ENCODE measurements at regions not wholly inside any gene's neighbourhood (a gene's known extent, or its start where the extent isn't known, plus 50 kb on each side); places are given as distances from the start of the nearest gene placed in this dataset.

- Mint-ChIP-seq H3K4me1 (no peaks in the 10 kb centered on the region), H3K27ac (no peak overlapping the region), H3K27me3 (ENCODE audit: insufficient read depth) (no peaks in the 10 kb centered on the region), H3K4me3 (no peak overlapping the region), H3K9me3 (peaks cover 3% of the 10 kb centered on the region), H3K36me3 (ENCODE audit: low read depth) (no peaks in the 10 kb centered on the region)
- no peaks in the 10 kb centered on the region for H3K4me1 ChIP-seq (ENCODE audit: control insufficient read depth, insufficient read depth, low read length)
- DNase-seq, result no peak
- H3K9me3 ChIP-seq (ENCODE audit: control insufficient read depth, low read length), result peaks cover 2% of the 10 kb centered on the region
- no peaks in the 10 kb centered on the region for H3K27me3 ChIP-seq (ENCODE audit: control insufficient read depth, insufficient read depth, low read length, poor library complexity, severe bottlenecking)
- 92 to 100% methylated on average over 1 to 5 of the region's 5 CpGs for WGBS, 2 experiments (ENCODE audit: insufficient coverage in 1 of 2, insufficient read length in 1 of 2)
- TF ChIP-seq, protein P1, sequence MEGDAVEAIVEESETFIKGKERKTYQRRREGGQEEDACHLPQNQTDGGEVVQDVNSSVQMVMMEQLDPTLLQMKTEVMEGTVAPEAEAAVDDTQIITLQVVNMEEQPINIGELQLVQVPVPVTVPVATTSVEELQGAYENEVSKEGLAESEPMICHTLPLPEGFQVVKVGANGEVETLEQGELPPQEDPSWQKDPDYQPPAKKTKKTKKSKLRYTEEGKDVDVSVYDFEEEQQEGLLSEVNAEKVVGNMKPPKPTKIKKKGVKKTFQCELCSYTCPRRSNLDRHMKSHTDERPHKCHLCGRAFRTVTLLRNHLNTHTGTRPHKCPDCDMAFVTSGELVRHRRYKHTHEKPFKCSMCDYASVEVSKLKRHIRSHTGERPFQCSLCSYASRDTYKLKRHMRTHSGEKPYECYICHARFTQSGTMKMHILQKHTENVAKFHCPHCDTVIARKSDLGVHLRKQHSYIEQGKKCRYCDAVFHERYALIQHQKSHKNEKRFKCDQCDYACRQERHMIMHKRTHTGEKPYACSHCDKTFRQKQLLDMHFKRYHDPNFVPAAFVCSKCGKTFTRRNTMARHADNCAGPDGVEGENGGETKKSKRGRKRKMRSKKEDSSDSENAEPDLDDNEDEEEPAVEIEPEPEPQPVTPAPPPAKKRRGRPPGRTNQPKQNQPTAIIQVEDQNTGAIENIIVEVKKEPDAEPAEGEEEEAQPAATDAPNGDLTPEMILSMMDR (conservative IDR thresholded peaks at IDR 0.05), result no peak
- H3K27ac ChIP-seq (ENCODE audit: low read depth, low read length), result no peak overlapping the region
- no peak overlapping the region for H3K9ac ChIP-seq (ENCODE audit: extremely low read depth, low read length, poor library complexity, severe bottlenecking)
- H3K4me3 ChIP-seq (ENCODE audit: low read length), result no peak overlapping the region
- no peaks in the 10 kb centered on the region for H3K36me3 ChIP-seq (ENCODE audit: control insufficient read depth, insufficient read depth, low read length)
These were observed 306.6 kb downstream of the SPATA31D1 start for GRCh38 chr9:82295181-82295580.

DNA sequence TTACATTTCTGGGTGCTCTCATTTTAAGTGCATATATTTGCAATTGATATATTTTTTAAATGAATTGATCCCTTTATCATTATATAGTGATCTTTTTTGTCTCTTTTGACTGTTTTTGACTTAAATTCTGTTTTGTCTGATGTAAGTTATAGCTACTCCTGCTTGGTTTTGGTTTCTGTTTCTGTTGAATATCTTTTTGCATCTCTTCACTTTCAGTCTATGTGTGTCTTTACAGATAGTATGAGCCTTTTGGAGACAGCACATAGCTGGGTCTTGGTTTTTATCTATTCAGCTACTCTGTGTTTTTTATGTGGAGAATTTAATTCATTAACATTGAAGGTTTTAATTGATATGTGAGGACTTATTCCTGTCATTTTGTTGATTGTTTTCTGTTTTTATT lies 311.3 kb downstream of the SPATA31D1 start:
- Histone ChIP-seq H3K27me3 (ENCODE audit: control insufficient read depth, insufficient read depth, low read length, poor library complexity, severe bottlenecking) (no peaks in the 10 kb centered on the region), H3K27ac (ENCODE audit: low read depth, low read length) (no peak overlapping the region), H3K4me1 (ENCODE audit: control insufficient read depth, insufficient read depth, low read length) (no peaks in the 10 kb centered on the region), H3K9ac (ENCODE audit: extremely low read depth, low read length, poor library complexity, severe bottlenecking) (no peak overlapping the region), H3K9me3 (ENCODE audit: control insufficient read depth, low read length) (peaks cover 11% of the 10 kb centered on the region), H3K36me3 (ENCODE audit: control insufficient read depth, insufficient read depth, low read length) (no peaks in the 10 kb centered on the region), H3K4me3 (ENCODE audit: low read length) (no peak overlapping the region)
- no peak overlapping the region for H3K27ac Mint-ChIP-seq
- TF ChIP-seq, protein P1 (conservative IDR thresholded peaks at IDR 0.05), result no peak
- no peaks in the 10 kb centered on the region for H3K9me3 Mint-ChIP-seq
- no peaks in the 10 kb centered on the region for H3K27me3 Mint-ChIP-seq (ENCODE audit: insufficient read depth)
- DNase-seq, result no peak
- no peaks in the 10 kb centered on the region for H3K36me3 Mint-ChIP-seq (ENCODE audit: low read depth)
- H3K4me1 Mint-ChIP-seq, result no peaks in the 10 kb centered on the region
- no peak overlapping the region for H3K4me3 Mint-ChIP-seq

GRCh38 chr9:82302968-82303655 lies 314.5 kb downstream of the SPATA31D1 start:
- TF ChIP-seq, protein P1 (conservative IDR thresholded peaks at IDR 0.05), result no peak
- Mint-ChIP-seq H3K4me1 (no peaks in the 10 kb centered on the region), H3K27ac (no peak overlapping the region), H3K4me3 (no peak overlapping the region), H3K27me3 (ENCODE audit: insufficient read depth) (no peaks in the 10 kb centered on the region), H3K9me3 (no peaks in the 10 kb centered on the region), H3K36me3 (ENCODE audit: low read depth) (no peaks in the 10 kb centered on the region)
- Histone ChIP-seq H3K4me3 (ENCODE audit: low read length) (no peak overlapping the region), H3K4me1 (ENCODE audit: control insufficient read depth, insufficient read depth, low read length) (no peaks in the 10 kb centered on the region), H3K27ac (ENCODE audit: low read depth, low read length) (no peak overlapping the region), H3K36me3 (ENCODE audit: control insufficient read depth, insufficient read depth, low read length) (no peaks in the 10 kb centered on the region), H3K9ac (ENCODE audit: extremely low read depth, low read length, poor library complexity, severe bottlenecking) (no peak overlapping the region), H3K27me3 (ENCODE audit: control insufficient read depth, insufficient read depth, low read length, poor library complexity, severe bottlenecking) (no peaks in the 10 kb centered on the region), H3K9me3 (ENCODE audit: control insufficient read depth, low read length) (peaks cover 11% of the 10 kb centered on the region)
- 70 to 93% methylated on average over 1 to 5 of the region's 5 CpGs for WGBS, 2 experiments (ENCODE audit: insufficient coverage in 1 of 2, insufficient read length in 1 of 2)
- DNase-seq, result peak; percentile 55
